ENCODE measurements at regions not wholly inside any gene's neighbourhood (a gene's known extent, or its start where the extent isn't known, plus 50 kb on each side); places are given as distances from the start of the nearest gene placed in this dataset.
"Not testable (repeated sequence)": the region's sequence is repeated elsewhere in the genome, so short reads cannot be mapped to it uniquely, and the experiment has no call there.

GRCh38 chr7:56828078-56828860, 304.0 kb downstream of the ZNF479 start:
- H3K27me3 ChIP-seq; H3K4me3 ChIP-seq; ATAC-seq (ENCODE audit: low FRiP score in 2 of 2); H3K36me3 ChIP-seq; H3K4me1 ChIP-seq; H3K27ac ChIP-seq: not testable (repeated sequence)
- DNase-seq = peak in 1 of 2 donors; percentile 75
- 88 to 95% methylated on average over 23 to 24 of the region's 36 CpGs for WGBS, 2 donors
- H3K9me3 ChIP-seq = peaks cover 0 to 33% (median 0%) of the 10 kb centered on the region in 4 donors

DNA sequence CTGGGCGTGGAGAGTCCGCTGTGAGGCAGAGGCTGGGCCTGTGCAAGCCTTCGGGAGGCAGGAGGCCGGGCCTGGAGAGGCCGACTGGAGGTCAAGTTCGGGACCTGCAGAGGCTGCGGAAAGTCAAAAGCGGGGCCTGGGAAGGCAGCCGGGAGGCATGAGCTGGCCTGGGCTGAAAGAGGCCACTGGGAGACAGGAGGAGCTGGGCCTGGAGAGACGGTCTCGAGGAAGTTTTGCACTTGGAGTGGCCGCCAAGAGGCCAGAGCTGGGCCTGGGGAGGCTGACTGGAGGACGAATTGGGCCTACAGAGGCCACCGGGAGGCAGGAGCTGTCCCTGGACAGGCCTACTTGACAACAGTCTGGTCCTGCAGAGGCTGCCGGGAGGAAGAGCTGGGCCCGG, 304.7 kb downstream of the ZNF479 start:
- peak in 1 of 2 donors; percentile 59 for DNase-seq
- H3K36me3 ChIP-seq; ATAC-seq (ENCODE audit: low FRiP score in 2 of 2); H3K27ac ChIP-seq; H3K27me3 ChIP-seq; H3K4me3 ChIP-seq; H3K4me1 ChIP-seq: not testable (repeated sequence)
- 80 to 82% methylated on average over 10 to 13 of the region's 16 CpGs for WGBS, 2 donors
- peaks cover 0 to 35% (median 0%) of the 10 kb centered on the region in 4 donors for H3K9me3 ChIP-seq

- 95 to 100% methylated on average over 1 to 6 of the region's 19 CpGs for WGBS, 2 donors
- H3K27me3 ChIP-seq; H3K36me3 ChIP-seq; ATAC-seq (ENCODE audit: low FRiP score in 2 of 2); H3K4me3 ChIP-seq; H3K27ac ChIP-seq; H3K4me1 ChIP-seq: not testable (repeated sequence)
- DNase-seq = peak in 1 of 2 donors; percentile 47
- H3K9me3 ChIP-seq = peaks cover 0 to 35% (median 0%) of the 10 kb centered on the region in 4 donors
These were observed 305.7 kb downstream of the ZNF479 start for GRCh38 chr7:56826556-56826955.

- not testable (repeated sequence) for ATAC-seq (ENCODE audit: low FRiP score in 2 of 2); H3K27ac ChIP-seq; H3K4me3 ChIP-seq; H3K4me1 ChIP-seq; H3K36me3 ChIP-seq; H3K27me3 ChIP-seq
- peaks cover 0 to 35% (median 0%) of the 10 kb centered on the region in 4 donors for H3K9me3 ChIP-seq
- WGBS, 2 donors = 89 to 92% methylated on average over 16 to 19 of the region's 38 CpGs
- peak in 1 of 2 donors; percentile 55 for DNase-seq
These were observed 306.3 kb downstream of the ZNF479 start for GRCh38 chr7:56825756-56826540.

DNA sequence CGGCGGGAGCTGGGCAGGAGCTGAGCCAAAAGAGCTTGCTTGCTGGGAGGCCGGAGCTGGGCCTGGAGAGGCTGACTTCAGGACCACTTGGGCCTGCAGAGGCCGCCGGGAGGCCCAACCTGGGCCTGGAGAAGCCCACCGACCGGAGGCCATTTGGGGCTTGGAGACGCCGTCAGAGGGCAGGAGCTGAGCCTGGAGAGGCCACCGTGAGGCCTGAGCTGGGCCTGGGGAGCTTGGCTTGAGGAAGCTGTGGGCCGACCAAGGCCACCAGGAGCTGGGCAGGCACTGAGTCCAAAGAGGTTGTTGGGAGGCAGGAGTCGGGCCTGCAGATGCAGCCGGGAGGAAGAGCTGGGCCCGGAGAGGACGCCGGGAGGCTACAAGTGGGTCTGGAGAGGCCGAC, 307.1 kb downstream of the ZNF479 start:
- not testable (repeated sequence) for DNase-seq; H3K4me3 ChIP-seq; H3K4me1 ChIP-seq; H3K27ac ChIP-seq; ATAC-seq (ENCODE audit: low FRiP score in 2 of 2); H3K36me3 ChIP-seq; H3K27me3 ChIP-seq
- H3K9me3 ChIP-seq = peaks cover 0 to 35% (median 0%) of the 10 kb centered on the region in 4 donors
- WGBS, 2 donors = 100% methylated on average over 5 of the region's 17 CpGs; no CpG with 5 or more reads in 1 of the 2 donors

DNA sequence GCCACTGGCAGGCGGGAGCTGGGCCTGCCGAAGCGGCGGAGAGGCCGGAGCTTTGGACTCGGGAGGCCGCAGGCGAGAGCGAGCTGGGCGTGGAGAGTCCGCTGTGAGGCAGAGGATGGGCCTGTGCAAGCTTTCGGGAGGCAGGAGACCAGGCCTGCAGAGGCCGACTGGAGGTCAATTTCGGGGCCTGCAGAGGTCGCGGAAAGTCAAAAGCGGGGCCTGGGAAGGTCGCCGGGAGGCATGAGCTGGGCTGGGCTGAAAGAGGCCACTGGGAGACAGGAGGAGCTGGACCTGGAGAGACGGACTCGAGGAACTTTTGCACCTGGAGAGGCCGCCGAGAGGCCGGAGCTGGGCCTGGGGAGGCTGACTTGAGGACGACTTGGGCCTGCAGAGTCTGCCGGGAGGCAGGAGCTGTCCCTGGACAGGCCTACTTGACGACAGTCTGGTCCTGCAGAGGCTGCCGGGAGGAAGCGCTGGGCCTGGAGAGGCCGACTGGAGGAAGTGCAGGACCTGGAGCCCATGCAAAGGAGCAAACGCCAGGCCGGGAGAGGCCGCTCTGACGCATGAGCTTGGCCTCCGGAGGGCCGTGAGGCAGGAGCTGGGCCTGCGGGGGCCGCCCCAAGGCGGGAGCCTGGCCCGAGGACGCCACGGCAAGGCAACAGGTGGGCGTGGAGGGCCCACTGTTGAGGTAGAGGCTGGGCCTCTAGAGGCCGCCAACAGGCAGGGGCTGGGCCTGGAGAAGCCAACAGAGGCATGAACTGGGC, 308.2 kb downstream of the ZNF479 start:
- not testable (repeated sequence) for H3K4me3 ChIP-seq; H3K27me3 ChIP-seq; H3K4me1 ChIP-seq; H3K27ac ChIP-seq; ATAC-seq (ENCODE audit: low FRiP score in 2 of 2); H3K36me3 ChIP-seq
- peaks cover 0 to 33% (median 0%) of the 10 kb centered on the region in 4 donors for H3K9me3 ChIP-seq
- 75 to 92% methylated on average over 4 to 20 of the region's 44 CpGs for WGBS, 2 donors
- DNase-seq = peak in 1 of 2 donors; percentile 76

GRCh38 chr7:56823231-56823630, 309.0 kb downstream of the ZNF479 start:
- not testable (repeated sequence) for ATAC-seq (ENCODE audit: low FRiP score in 2 of 2); H3K4me1 ChIP-seq; H3K27ac ChIP-seq; H3K36me3 ChIP-seq; H3K4me3 ChIP-seq; H3K27me3 ChIP-seq
- peak in 1 of 2 donors; percentile 47 for DNase-seq
- peaks cover 0 to 24% (median 0%) of the 10 kb centered on the region in 4 donors for H3K9me3 ChIP-seq
- 100% methylated on average over 3 to 5 of the region's 15 CpGs for WGBS, 2 donors

GRCh38 chr7:56822153-56822552, 310.1 kb downstream of the ZNF479 start:
- H3K36me3 ChIP-seq; H3K27me3 ChIP-seq; H3K4me3 ChIP-seq; H3K4me1 ChIP-seq; H3K27ac ChIP-seq; DNase-seq; ATAC-seq (ENCODE audit: low FRiP score in 2 of 2): not testable (repeated sequence)
- WGBS, 2 donors = 84 to 89% methylated on average over 6 to 14 of the region's 18 CpGs
- H3K9me3 ChIP-seq = peaks cover 0 to 14% (median 0%) of the 10 kb centered on the region in 4 donors

- not testable (repeated sequence) for H3K27me3 ChIP-seq; DNase-seq; H3K4me1 ChIP-seq; ATAC-seq (ENCODE audit: low FRiP score in 2 of 2); H3K27ac ChIP-seq; H3K4me3 ChIP-seq; H3K36me3 ChIP-seq
- WGBS, 2 donors = 97% methylated on average over 5 of the region's 20 CpGs; no CpG with 5 or more reads in 1 of the 2 donors
- peaks cover 0 to 12% (median 0%) of the 10 kb centered on the region in 4 donors for H3K9me3 ChIP-seq
These were observed 310.7 kb downstream of the ZNF479 start for GRCh38 chr7:56821561-56821960.

- not testable (repeated sequence) for H3K4me1 ChIP-seq; H3K9me3 ChIP-seq; ATAC-seq (ENCODE audit: low FRiP score in 2 of 2); DNase-seq; H3K27me3 ChIP-seq; H3K4me3 ChIP-seq; H3K36me3 ChIP-seq; H3K27ac ChIP-seq
- WGBS, 2 donors = 90% methylated on average over 15 of the region's 22 CpGs; no CpG with 5 or more reads in 1 of the 2 donors
These were observed 314.0 kb downstream of the ZNF479 start for GRCh38 chr7:56818261-56818660.

GRCh38 chr7:56814911-56815310, 317.3 kb downstream of the ZNF479 start:
- WGBS, 2 donors = 94 to 97% methylated on average over 12 to 13 of the region's 21 CpGs
- ATAC-seq (ENCODE audit: low FRiP score in 2 of 2); H3K27me3 ChIP-seq; H3K27ac ChIP-seq; H3K4me1 ChIP-seq; H3K36me3 ChIP-seq; H3K4me3 ChIP-seq; DNase-seq: not testable (repeated sequence)
- H3K9me3 ChIP-seq = peaks cover 0 to 24% (median 13%) of the 10 kb centered on the region in 4 donors

- peaks cover 0 to 30% (median 15%) of the 10 kb centered on the region in 4 donors for H3K9me3 ChIP-seq
- DNase-seq; H3K4me1 ChIP-seq; H3K4me3 ChIP-seq; H3K36me3 ChIP-seq; H3K27me3 ChIP-seq; H3K27ac ChIP-seq; ATAC-seq (ENCODE audit: low FRiP score in 2 of 2): not testable (repeated sequence)
- WGBS, 2 donors = 86 to 95% methylated on average over 8 to 18 of the region's 24 CpGs
These were observed 317.8 kb downstream of the ZNF479 start for GRCh38 chr7:56814390-56814789.

Measured in upper lobe of left lung (tissue), 6 donors.